ENCODE measurements at regions not wholly inside any gene's neighbourhood (a gene's known extent, or its start where the extent isn't known, plus 50 kb on each side); places are given as distances from the start of the nearest gene placed in this dataset.

DNA sequence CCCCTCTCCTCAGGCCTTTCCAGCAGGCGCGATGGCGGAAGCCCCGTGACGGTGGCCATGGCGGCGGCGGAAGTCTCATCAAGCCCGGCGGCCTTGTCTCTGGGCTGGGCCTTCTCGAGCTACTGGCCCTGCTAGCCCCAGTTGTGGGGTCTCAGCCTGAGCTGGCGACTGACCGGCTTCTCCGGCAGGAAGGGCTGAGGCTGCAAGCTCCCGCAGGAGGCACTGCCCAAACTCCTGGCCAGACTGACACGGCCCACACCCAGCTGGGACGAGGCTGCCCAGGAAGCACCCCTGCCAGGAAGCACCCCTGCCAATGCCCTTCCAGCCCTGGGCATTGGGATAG lies 88.5 kb upstream of the ANKH start:
- no peak for TF ChIP-seq CTCF (IDR thresholded peaks at IDR 0.05)

DNA sequence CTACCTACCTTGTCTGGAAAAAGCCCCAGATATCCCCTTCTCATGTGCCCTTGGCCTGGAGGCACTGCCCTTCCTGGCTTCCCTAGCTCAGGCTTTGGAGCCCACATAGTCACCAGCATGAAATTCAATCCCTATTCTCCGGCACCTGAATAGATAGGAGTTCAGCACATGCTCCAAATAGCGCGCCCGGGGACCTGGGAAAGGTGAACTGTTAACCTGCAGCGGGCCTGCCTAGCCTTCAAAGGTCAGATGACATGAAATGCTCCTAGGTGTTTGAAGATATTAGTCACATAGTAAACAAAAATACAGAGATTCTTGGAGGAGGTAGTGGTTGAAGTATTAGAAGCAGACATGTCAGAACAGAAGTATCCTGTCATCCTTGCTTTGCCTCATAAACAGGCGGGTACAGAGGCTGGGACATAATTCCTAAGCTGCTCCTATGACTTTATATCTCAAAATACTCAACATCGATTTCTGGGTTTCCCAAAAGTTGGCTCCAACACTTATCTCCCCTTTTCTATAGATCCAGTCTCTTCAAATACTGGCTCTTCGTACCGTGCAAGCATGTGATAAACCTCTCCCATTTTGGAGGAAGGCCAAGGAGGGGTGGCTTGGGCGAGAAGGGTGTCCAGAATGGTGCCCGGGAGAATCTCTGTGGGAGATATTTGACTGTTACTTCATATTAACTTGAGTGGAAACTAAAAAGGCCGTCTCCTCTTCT lies 88.0 kb upstream of the ANKH start:
- no peak for TF ChIP-seq CTCF (IDR thresholded peaks at IDR 0.05)

DNA sequence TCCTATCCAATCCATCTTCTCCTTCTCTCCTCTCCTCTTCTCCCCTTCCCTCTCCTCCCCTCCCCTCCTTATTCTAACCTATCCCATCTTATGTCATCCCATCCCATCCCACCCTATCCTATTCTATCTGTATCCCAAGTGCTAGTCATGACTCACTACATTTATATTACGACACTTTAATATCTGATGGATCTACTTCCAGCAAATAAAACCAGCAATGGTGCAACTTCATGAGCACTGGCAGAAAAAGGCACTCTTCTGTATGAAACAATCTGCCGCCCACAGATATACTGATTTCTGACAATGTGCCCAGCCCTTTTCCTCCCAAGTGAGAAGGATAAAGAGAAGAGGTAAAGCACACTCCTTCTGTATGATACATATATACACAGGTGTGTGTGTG lies 86.6 kb upstream of the ANKH start:
- TF ChIP-seq CTCF (IDR thresholded peaks at IDR 0.05), result no peak

- no peak for TF ChIP-seq CTCF (IDR thresholded peaks at IDR 0.05)
These were observed 85.0 kb upstream of the ANKH start for GRCh38 chr5:14956423-14957046.

GRCh38 chr5:14954616-14955343 lies 83.2 kb upstream of the ANKH start:
- TF ChIP-seq CTCF (IDR thresholded peaks at IDR 0.05), result no peak

GRCh38 chr5:14954216-14954615 lies 82.6 kb upstream of the ANKH start:
- TF ChIP-seq CTCF (IDR thresholded peaks at IDR 0.05), result no peak

DNA sequence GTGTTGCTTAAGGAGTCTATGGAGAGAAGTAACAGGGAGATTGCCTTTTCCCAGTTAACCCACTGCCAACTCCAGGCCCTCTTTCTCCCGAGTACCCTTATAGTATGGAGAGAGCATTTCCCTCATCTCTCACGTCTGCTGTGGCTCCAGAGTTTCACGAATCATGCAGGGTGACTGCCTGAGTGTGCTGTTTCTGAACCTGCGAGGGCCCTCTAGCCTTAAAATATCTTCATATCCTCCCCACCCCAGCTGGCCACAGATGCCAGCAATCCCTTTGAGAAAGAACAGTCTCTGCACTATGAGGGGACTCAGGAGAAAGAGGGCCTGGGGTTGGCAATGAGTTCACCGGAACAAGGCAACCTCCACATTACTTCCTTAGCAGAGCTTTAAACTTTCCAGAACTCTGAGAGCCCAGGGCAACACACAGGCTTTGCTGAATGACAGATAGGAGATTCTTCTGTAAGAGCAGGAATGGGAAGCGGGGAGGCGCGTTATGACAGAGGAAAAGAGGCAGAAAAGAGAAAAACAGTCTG lies 81.6 kb upstream of the ANKH start:
- TF ChIP-seq CTCF (IDR thresholded peaks at IDR 0.05), result no peak

Data from LNCAP (cell line).